Fibroblast of the aortic adventitia (primary cell): ENCODE measurements at regions not wholly inside any gene's neighbourhood (a gene's known extent, or its start where the extent isn't known, plus 50 kb on each side); places are given as distances from the start of the nearest gene placed in this dataset.

Source experiments
- DNase-seq: peaks from one replicate; pipeline ENCODE4 v3.0.0-alpha.2; 2010; ENCODE audit warnings: low read depth
- H3K4me3 ChIP-seq: 2 replicates; pipeline ENCODE4 v1.5.1; 2011; ENCODE audit warnings: low read depth, mild to moderate bottlenecking, control low read depth, low read length, moderate library complexity
- CTCF ChIP-seq: IDR thresholded peaks from 2 replicates; pipeline ENCODE4 v1.5.1; 2011; ENCODE audit warnings: mild to moderate bottlenecking, low read length, control low read depth, inconsistent platforms; ENCODE audit not compliant: insufficient read depth

GRCh38 chr10:108051218-108051617 is 886.7 kb upstream of the SORCS1 start:
- no peak for DNase-seq
- H3K4me3 ChIP-seq: no peak overlapping the region
- TF ChIP-seq CTCF: no peak

- no peak for DNase-seq
- TF ChIP-seq CTCF: no peak
- H3K4me3 ChIP-seq: no peak overlapping the region
Observed at GRCh38 chr10:108050626-108051025, 886.1 kb upstream of the SORCS1 start.

- DNase-seq: no peak
- no peak for TF ChIP-seq CTCF
- H3K4me3 ChIP-seq: no peak overlapping the region
Observed at GRCh38 chr10:108049668-108050067, 885.2 kb upstream of the SORCS1 start.

- H3K4me3 ChIP-seq: no peak overlapping the region
- no peak for DNase-seq
- no peak for TF ChIP-seq CTCF
Observed at GRCh38 chr10:108048898-108049297, 884.4 kb upstream of the SORCS1 start.

GRCh38 chr10:108039821-108040584 is 875.5 kb upstream of the SORCS1 start:
- no peak for TF ChIP-seq CTCF
- H3K4me3 ChIP-seq: no peak overlapping the region
- no peak for DNase-seq

- DNase-seq: no peak
- TF ChIP-seq CTCF: no peak
- H3K4me3 ChIP-seq: no peak overlapping the region
Observed at GRCh38 chr10:108037061-108037460, 872.6 kb upstream of the SORCS1 start.

GRCh38 chr10:108036265-108036664 is 871.8 kb upstream of the SORCS1 start:
- no peak for TF ChIP-seq CTCF
- no peak for DNase-seq
- no peak overlapping the region for H3K4me3 ChIP-seq
